KMS-11 (cell line): ENCODE measurements at regions not wholly inside any gene's neighbourhood (a gene's known extent, or its start where the extent isn't known, plus 50 kb on each side); places are given as distances from the start of the nearest gene placed in this dataset.

ENCODE experiments used
- H2AFZ ChIP-seq: fragments of 200-600 bp; sonication (generic); 2 replicates; pipeline ENCODE4 v1.6.1; 2016; ENCODE audit warnings: antibody characterized with exemption, mixed run types, low read depth
- H3K27ac ChIP-seq: fragments of 200-600 bp; sonication (generic); 2 replicates; pipeline ENCODE4 v1.6.1; 2016; ENCODE audit warnings: mild to moderate bottlenecking, mixed run types
- H3K27me3 ChIP-seq: fragments of 200-600 bp; sonication (generic); 2 replicates; pipeline ENCODE4 v1.6.1; 2017; ENCODE audit warnings: mild to moderate bottlenecking, low read depth, mixed run types, moderate library complexity; ENCODE audit not compliant: insufficient read depth
- H3K36me3 ChIP-seq: fragments of 200-600 bp; sonication (generic); 2 replicates; pipeline ENCODE4 v1.6.1; 2017; ENCODE audit warnings: mild to moderate bottlenecking, mixed run types; ENCODE audit not compliant: insufficient read depth
- H3K4me1 ChIP-seq: fragments of 200-600 bp; sonication (generic); 2 replicates; pipeline ENCODE4 v1.6.1; 2016; ENCODE audit warnings: mild to moderate bottlenecking, low read depth, mixed run types; ENCODE audit not compliant: poor library complexity, severe bottlenecking
- H3K4me2 ChIP-seq: fragments of 200-600 bp; sonication (generic); 2 replicates; pipeline ENCODE4 v1.7.0; 2016; ENCODE audit warnings: mild to moderate bottlenecking, mixed run types
- H3K4me3 ChIP-seq: fragments of 200-600 bp; sonication (generic); IDR thresholded peaks from 2 replicates; pipeline ENCODE4 v1.6.1; 2017; ENCODE audit warnings: low read depth, low read length, mixed read lengths; ENCODE audit not compliant: insufficient read depth
- H3K79me2 ChIP-seq: fragments of 200-600 bp; sonication (generic); 2 replicates; pipeline ENCODE4 v1.6.1; 2016; ENCODE audit warnings: low read depth, mixed run types; ENCODE audit not compliant: insufficient read depth
- H3K9ac ChIP-seq: fragments of 200-600 bp; sonication (generic); 2 replicates; pipeline ENCODE4 v1.6.1; 2016; ENCODE audit warnings: mild to moderate bottlenecking, mixed run types
- H4K20me1 ChIP-seq: fragments of 200-600 bp; sonication (generic); 2 replicates; pipeline ENCODE4 v1.6.1; 2016; ENCODE audit warnings: mild to moderate bottlenecking, mixed run types; ENCODE audit not compliant: insufficient read depth
- CTCF ChIP-seq: fragments of 200-600 bp; sonication (generic); conservative IDR thresholded peaks from 2 replicates; pipeline ENCODE4 v1.6.1; 2017; ENCODE audit warnings: low read depth, mild to moderate bottlenecking, antibody characterized with exemption, low read length, moderate library complexity, mixed read lengths

- no peak overlapping the region for H3K9ac ChIP-seq
- no peak overlapping the region for H3K4me2 ChIP-seq
- H3K27me3 ChIP-seq, result no peaks in the 10 kb centered on the region; the same call in 1 of the 2 replicates
- no peak for TF ChIP-seq CTCF
- H3K4me3 ChIP-seq, result no peak overlapping the region
- H3K36me3 ChIP-seq, result no peaks in the 10 kb centered on the region
- H3K27ac ChIP-seq, result no peak overlapping the region
- H3K4me1 ChIP-seq, result no peaks in the 10 kb centered on the region
- H3K79me2 ChIP-seq, result no peaks in the 10 kb centered on the region
- no peak overlapping the region for H2AFZ ChIP-seq
- no peaks in the 10 kb centered on the region for H4K20me1 ChIP-seq
Observed at GRCh38 chr22:49048591-49048990, 779.1 kb downstream of the BRD1 start.

GRCh38 chr22:49047447-49047846, 780.2 kb downstream of the BRD1 start:
- TF ChIP-seq CTCF, result no peak
- no peaks in the 10 kb centered on the region for H3K36me3 ChIP-seq
- H3K27me3 ChIP-seq, result no peaks in the 10 kb centered on the region; the same call in 1 of the 2 replicates
- H4K20me1 ChIP-seq, result no peaks in the 10 kb centered on the region
- no peak overlapping the region for H3K4me2 ChIP-seq
- no peak overlapping the region for H2AFZ ChIP-seq
- no peak overlapping the region for H3K9ac ChIP-seq
- no peaks in the 10 kb centered on the region for H3K79me2 ChIP-seq
- no peak overlapping the region for H3K27ac ChIP-seq
- no peaks in the 10 kb centered on the region for H3K4me1 ChIP-seq
- no peak overlapping the region for H3K4me3 ChIP-seq

GRCh38 chr22:49046546-49047361, 780.9 kb downstream of the BRD1 start:
- TF ChIP-seq CTCF, result no peak
- Histone ChIP-seq H3K79me2 (no peaks in the 10 kb centered on the region), H3K36me3 (no peaks in the 10 kb centered on the region), H4K20me1 (no peaks in the 10 kb centered on the region), H3K4me2 (no peak overlapping the region), H3K9ac (no peak overlapping the region), H2AFZ (no peak overlapping the region), H3K4me3 (no peak overlapping the region), H3K27me3 (no peaks in the 10 kb centered on the region; the same call in 1 of the 2 replicates), H3K4me1 (no peaks in the 10 kb centered on the region), H3K27ac (no peak overlapping the region)

- no peaks in the 10 kb centered on the region; the same call in 1 of the 2 replicates for H3K27me3 ChIP-seq
Observed at GRCh38 chr22:49046000-49046545, 781.6 kb downstream of the BRD1 start.

More at GRCh38 chr22:49046000-49046545, 781.6 kb downstream of the BRD1 start:
- Histone ChIP-seq H3K9ac (no peak overlapping the region), H3K79me2 (no peaks in the 10 kb centered on the region), H4K20me1 (no peaks in the 10 kb centered on the region), H3K4me3 (no peak overlapping the region), H3K4me2 (no peak overlapping the region), H2AFZ (no peak overlapping the region), H3K27ac (no peak overlapping the region), H3K36me3 (no peaks in the 10 kb centered on the region), H3K4me1 (no peaks in the 10 kb centered on the region)
- no peak for TF ChIP-seq CTCF
